GM12873 (cell line): ENCODE measurements at regions not wholly inside any gene's neighbourhood (a gene's known extent, or its start where the extent isn't known, plus 50 kb on each side); places are given as distances from the start of the nearest gene placed in this dataset.

Source experiments
- CTCF ChIP-seq: IDR thresholded peaks from 2 replicates; pipeline ENCODE4 v1.5.1; 2012; ENCODE audit warnings: low read depth, mild to moderate bottlenecking, moderate library complexity, low read length, control low read depth; ENCODE audit not compliant: insufficient read depth; ENCODE audit errors: missing control alignments

- no peak for TF ChIP-seq CTCF
These were observed 107.6 kb upstream of the VSTM2B start for GRCh38 chr19:29418201-29418600.

GRCh38 chr19:29420065-29420464 lies 105.7 kb upstream of the VSTM2B start:
- no peak for TF ChIP-seq CTCF

- TF ChIP-seq CTCF: no peak
These were observed 105.2 kb upstream of the VSTM2B start for GRCh38 chr19:29420482-29421195.

GRCh38 chr19:29421196-29421545 lies 104.6 kb upstream of the VSTM2B start:
- TF ChIP-seq CTCF: no peak

- no peak for TF ChIP-seq CTCF
These were observed 103.7 kb upstream of the VSTM2B start for GRCh38 chr19:29422047-29422446.

- TF ChIP-seq CTCF: no peak
These were observed 103.2 kb upstream of the VSTM2B start for GRCh38 chr19:29422486-29423085.

GRCh38 chr19:29428071-29428470 lies 97.7 kb upstream of the VSTM2B start:
- no peak for TF ChIP-seq CTCF
